Mucosa of descending colon (tissue), 3 donors: ENCODE measurements at regions not wholly inside any gene's neighbourhood (a gene's known extent, or its start where the extent isn't known, plus 50 kb on each side); places are given as distances from the start of the nearest gene placed in this dataset.

Experiments used
- ATAC-seq: fragments of 200-7000 bp; cut with Tn5 transposase; one replicate; pipeline ENCODE4 v1.9.1; 2020; ENCODE audit warnings: mild to moderate bottlenecking, moderate library complexity
- DNase-seq, 3 donors: peaks; one replicate each; pipeline ENCODE4 v3.0.0-alpha.2; 2020
- H3K36me3 ChIP-seq: fragments of 200-600 bp; one replicate; pipeline ENCODE4 v1.8.0; 2021; ENCODE audit warnings: low read depth, mild to moderate bottlenecking
- H3K4me1 ChIP-seq: fragments of 200-600 bp; one replicate; pipeline ENCODE4 v1.8.0; 2021; ENCODE audit warnings: low read depth, mild to moderate bottlenecking
- H3K4me3 ChIP-seq: fragments of 200-600 bp; one replicate; pipeline ENCODE4 v1.8.0; 2021; ENCODE audit warnings: mild to moderate bottlenecking
- H3K9me3 ChIP-seq: fragments of 200-600 bp; one replicate; pipeline ENCODE4 v1.8.0; 2021; ENCODE audit warnings: mild to moderate bottlenecking
- CTCF ChIP-seq: fragments of 200-600 bp; IDR thresholded peaks from one replicate; pipeline ENCODE4 v1.8.0; 2022; ENCODE audit warnings: antibody characterized with exemption, mild to moderate bottlenecking
- intact Hi-C, 2 donors: fragments of 100-400 bp; cut with DNase I in 1 of 2; cut with micrococcal nuclease in 1 of 2; formaldehyde crosslinking; loops; one replicate each; pipeline versions ENCODE4 v1.11.0 to v1.11.1; 2022; cut with DNase I, micrococcal nuclease
- donor health status: DM: no; HTN: no; CAD: no; lungs with moderate emphysema.
- donor health status: DM: no; HTN: no; CAD: no.
- donor health status: DM: no; HTN: yes; CAD: no.

GRCh38 chr6:121590438-121590837, 155.0 kb downstream of the GJA1 start:
- Histone ChIP-seq H3K4me1 (no peaks in the 10 kb centered on the region), H3K9me3 (no peaks in the 10 kb centered on the region), H3K4me3 (no peak overlapping the region), H3K36me3 (no peaks in the 10 kb centered on the region)
- TF ChIP-seq CTCF, result no peak
- no peak for DNase-seq
- intact Hi-C loops, result no loop called here
- ATAC-seq, result no peak

- ATAC-seq, result no peak
- Histone ChIP-seq H3K4me3 (no peak overlapping the region), H3K4me1 (no peaks in the 10 kb centered on the region), H3K36me3 (no peaks in the 10 kb centered on the region), H3K9me3 (no peaks in the 10 kb centered on the region)
- no peak for DNase-seq
- TF ChIP-seq CTCF, result no peak
- intact Hi-C loops, result no loop called here
These were observed 155.5 kb downstream of the GJA1 start for GRCh38 chr6:121590916-121591315.

- intact Hi-C loops, result no loop called here
- TF ChIP-seq CTCF, result no peak
- DNase-seq, result no peak
- Histone ChIP-seq H3K4me1 (no peaks in the 10 kb centered on the region), H3K4me3 (no peak overlapping the region), H3K36me3 (no peaks in the 10 kb centered on the region), H3K9me3 (no peaks in the 10 kb centered on the region)
- ATAC-seq, result no peak
These were observed 157.0 kb downstream of the GJA1 start for GRCh38 chr6:121592261-121592935.

GRCh38 chr6:121593011-121593641, 157.7 kb downstream of the GJA1 start:
- Histone ChIP-seq H3K9me3 (no peaks in the 10 kb centered on the region), H3K36me3 (no peaks in the 10 kb centered on the region), H3K4me1 (no peaks in the 10 kb centered on the region), H3K4me3 (no peak overlapping the region)
- TF ChIP-seq CTCF, result no peak
- ATAC-seq, result no peak
- intact Hi-C loops, result no loop called here
- DNase-seq, result no peak

GRCh38 chr6:121594053-121594452, 158.6 kb downstream of the GJA1 start:
- no peak overlapping the region for H3K4me3 ChIP-seq
- TF ChIP-seq CTCF, result no peak
- intact Hi-C loops, result no loop called here

More at GRCh38 chr6:121594053-121594452, 158.6 kb downstream of the GJA1 start:
- Histone ChIP-seq H3K36me3 (no peaks in the 10 kb centered on the region), H3K9me3 (no peaks in the 10 kb centered on the region), H3K4me1 (no peaks in the 10 kb centered on the region)
- no peak for DNase-seq
- no peak for ATAC-seq
